GM23248 (cell line): ENCODE measurements at regions not wholly inside any gene's neighbourhood (a gene's known extent, or its start where the extent isn't known, plus 50 kb on each side); places are given as distances from the start of the nearest gene placed in this dataset.

Experiments used
- DNase-seq: peaks from one replicate; pipeline ENCODE4 v3.0.0-alpha.2; 2015
- H2AFZ ChIP-seq: fragments of 200-600 bp; sonication (generic); 2 replicates; pipeline ENCODE4 v1.6.1; 2016; ENCODE audit warnings: antibody characterized with exemption
- H3F3A ChIP-seq: fragments of 200-600 bp; sonication (generic); 2 replicates; pipeline ENCODE4 v1.6.1; 2016; ENCODE audit warnings: mild to moderate bottlenecking, antibody characterized with exemption, mixed run types; ENCODE audit not compliant: insufficient read depth
- H3K27ac ChIP-seq: fragments of 200-600 bp; sonication (generic); 2 replicates; pipeline ENCODE4 v1.5.1; 2016; ENCODE audit warnings: mild to moderate bottlenecking
- H3K27me3 ChIP-seq: fragments of 200-600 bp; sonication (generic); replicated peaks from 2 replicates; pipeline ENCODE4 v1.6.1; 2016; ENCODE audit warnings: mild to moderate bottlenecking; ENCODE audit not compliant: insufficient read depth
- H3K36me3 ChIP-seq: fragments of 200-600 bp; sonication (generic); 2 replicates; pipeline ENCODE4 v1.6.1; 2016; ENCODE audit warnings: low read depth, mild to moderate bottlenecking
- H3K4me1 ChIP-seq: fragments of 200-600 bp; sonication (generic); 2 replicates; pipeline ENCODE4 v1.6.1; 2016; ENCODE audit warnings: mild to moderate bottlenecking; ENCODE audit not compliant: insufficient read depth
- H3K4me2 ChIP-seq: fragments of 200-600 bp; sonication (generic); one replicate; pipeline ENCODE4 v1.6.1; 2016; ENCODE audit warnings: mild to moderate bottlenecking; ENCODE audit not compliant: unreplicated experiment
- H3K4me3 ChIP-seq: fragments of 200-600 bp; sonication (generic); 2 replicates; pipeline ENCODE4 v1.5.1; 2016; ENCODE audit warnings: mild to moderate bottlenecking
- H3K79me2 ChIP-seq: fragments of 200-600 bp; sonication (generic); 2 replicates; pipeline ENCODE4 v1.6.1; 2016; ENCODE audit warnings: mild to moderate bottlenecking; ENCODE audit not compliant: insufficient read depth
- H3K9ac ChIP-seq: fragments of 200-600 bp; sonication (generic); 2 replicates; pipeline ENCODE4 v1.6.1; 2016; ENCODE audit warnings: mild to moderate bottlenecking
- H3K9me2 ChIP-seq: fragments of 200-600 bp; sonication (generic); 2 replicates; pipeline ENCODE4 v1.6.1; 2016; ENCODE audit warnings: mixed run types, mild to moderate bottlenecking, moderate library complexity; ENCODE audit not compliant: insufficient read depth
- H3K9me3 ChIP-seq: fragments of 200-600 bp; sonication (generic); one replicate; pipeline ENCODE4 v1.6.1; 2017; ENCODE audit warnings: low read depth
- H4K20me1 ChIP-seq: fragments of 200-600 bp; sonication (generic); 2 replicates; pipeline ENCODE4 v1.6.0; 2016; ENCODE audit not compliant: insufficient read depth
- EZH2 ChIP-seq: fragments of 200-600 bp; sonication (generic); IDR thresholded peaks from 2 replicates; pipeline ENCODE4 v1.6.1; 2018; ENCODE audit warnings: antibody characterized with exemption, mild to moderate bottlenecking; ENCODE audit not compliant: insufficient read depth, poor library complexity, severe bottlenecking
- EZH2phosphoT487 ChIP-seq: fragments of 200-600 bp; sonication (generic); IDR thresholded peaks from 2 replicates; pipeline ENCODE4 v1.6.1; 2018; ENCODE audit warnings: antibody characterized with exemption, moderate library complexity, mild to moderate bottlenecking, low read depth; ENCODE audit not compliant: insufficient read depth
- WGBS, 2 experiments: methylation state at CpG; one replicate each; pipeline ENCODE4 v1.1.6; 2015 to 2017; ENCODE audit warnings: low lambda C conversion rate in 2 of 2, low coverage in 1 of 2; ENCODE audit errors: missing lambda C conversion rate in 2 of 2; 5-methylcytosine and 5-hydroxymethylcytosine counted together
- in situ Hi-C: fragments of 300-500 bp; cut with MboI; formaldehyde crosslinking; loops from 2 replicates; pipeline ENCODE4 v1.15.0; 2020

DNA sequence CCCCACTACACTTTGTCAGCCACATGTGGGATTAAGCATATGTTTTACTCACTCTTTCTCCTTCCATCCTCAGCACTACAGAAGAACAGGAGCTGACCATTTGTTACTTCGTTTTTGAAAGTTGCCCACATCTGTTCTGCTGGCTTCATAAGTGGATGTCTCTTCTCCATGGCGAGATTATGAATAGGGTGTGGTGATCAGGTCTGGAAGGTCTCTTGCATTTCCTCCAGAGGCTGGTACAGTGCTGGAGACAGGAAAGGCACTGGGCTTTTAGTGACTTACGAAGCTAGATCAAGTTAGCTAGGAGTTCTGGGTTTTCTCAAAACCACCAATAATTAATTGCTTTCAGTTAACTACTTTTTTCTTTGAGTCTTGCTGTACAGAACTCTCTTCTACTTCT lies 136.5 kb downstream of the AQP4 start:
- H3K79me2 ChIP-seq: no peaks in the 10 kb centered on the region
- H3K9me2 ChIP-seq: no peaks in the 10 kb centered on the region
- no peaks in the 10 kb centered on the region for H3K36me3 ChIP-seq
- no peaks in the 10 kb centered on the region for H4K20me1 ChIP-seq
- H2AFZ ChIP-seq: no peak overlapping the region
- DNase-seq: no peak
- no peak overlapping the region for H3K4me3 ChIP-seq
- H3F3A ChIP-seq: no peaks in the 10 kb centered on the region
- TF ChIP-seq EZH2phosphoT487 (no peak), EZH2 (no peak)
- H3K9me3 ChIP-seq: no peaks in the 10 kb centered on the region
- H3K4me1 ChIP-seq: no peaks in the 10 kb centered on the region
- in situ Hi-C loops: no loop called here
- H3K4me2 ChIP-seq: no peak overlapping the region
- 22 to 27% methylated on average over 3 of the region's 3 CpGs for WGBS, 2 experiments
- peaks cover 6% of the 10 kb centered on the region; the same call in 1 of the 2 replicates for H3K27me3 ChIP-seq
- no peak overlapping the region for H3K9ac ChIP-seq
- H3K27ac ChIP-seq: no peak overlapping the region

DNA sequence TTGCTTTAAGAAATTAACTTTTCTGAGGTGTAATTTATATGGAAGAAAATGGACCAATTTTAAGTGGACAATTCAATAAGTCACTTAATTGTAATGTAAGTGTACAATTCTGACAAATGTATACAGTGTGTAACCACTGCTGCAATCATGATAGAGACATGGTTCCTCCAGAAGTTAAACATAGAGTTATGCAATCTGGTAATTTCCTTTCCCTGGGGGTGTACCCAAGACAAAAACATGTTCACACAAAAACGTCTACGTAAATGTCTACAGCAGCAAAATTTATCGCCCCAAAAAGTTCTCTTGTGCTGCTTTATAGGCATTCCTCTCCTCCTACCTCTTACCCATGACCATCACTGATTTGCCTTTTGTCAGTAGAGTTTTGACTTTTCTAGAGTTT lies 141.5 kb downstream of the AQP4 start:
- no peaks in the 10 kb centered on the region for H3K4me1 ChIP-seq
- H3F3A ChIP-seq: no peaks in the 10 kb centered on the region
- 73 to 79% methylated on average over 3 of the region's 3 CpGs for WGBS, 2 experiments
- no peak overlapping the region for H3K27ac ChIP-seq
- in situ Hi-C loops: no loop called here
- no peak overlapping the region for H3K9ac ChIP-seq
- no peak for TF ChIP-seq EZH2
- no peak for TF ChIP-seq EZH2phosphoT487
- H4K20me1 ChIP-seq: no peaks in the 10 kb centered on the region
- H3K36me3 ChIP-seq: no peaks in the 10 kb centered on the region
- H3K9me2 ChIP-seq: no peaks in the 10 kb centered on the region
- H3K79me2 ChIP-seq: no peaks in the 10 kb centered on the region
- no peak overlapping the region for H2AFZ ChIP-seq
- H3K9me3 ChIP-seq: no peaks in the 10 kb centered on the region
- no peak for DNase-seq
- no peak overlapping the region for H3K4me2 ChIP-seq
- H3K4me3 ChIP-seq: no peak overlapping the region
- peaks cover 6% of the 10 kb centered on the region; the same call in 1 of the 2 replicates for H3K27me3 ChIP-seq

DNA sequence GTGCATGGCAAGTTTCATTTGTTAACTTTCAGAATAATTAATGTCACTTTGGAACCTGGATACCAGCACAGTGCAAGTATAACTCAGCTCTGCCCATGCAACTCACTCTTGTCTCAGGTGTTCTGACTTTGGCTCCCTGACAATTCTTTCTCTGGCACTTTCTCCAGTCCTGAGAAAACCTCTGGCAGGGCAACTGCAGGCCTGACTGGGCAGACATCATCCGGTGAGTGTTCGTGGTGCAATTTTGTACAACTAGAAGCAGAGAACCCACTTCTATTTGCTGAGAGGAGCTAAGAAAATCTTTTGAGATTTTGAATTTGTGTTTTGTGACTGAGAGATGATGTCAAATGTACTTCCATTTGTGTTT lies 143.0 kb downstream of the AQP4 start:
- Histone ChIP-seq H4K20me1 (no peaks in the 10 kb centered on the region), H3K4me1 (no peaks in the 10 kb centered on the region), H3K9me2 (no peaks in the 10 kb centered on the region), H3K36me3 (no peaks in the 10 kb centered on the region), H3K27ac (no peak overlapping the region), H3K4me2 (no peak overlapping the region), H3K27me3 (0 out of 2 replicates have a peak, but pooled peaks cover under 1% of the 10 kb centered on the region), H3K9me3 (no peaks in the 10 kb centered on the region), H2AFZ (no peak overlapping the region), H3K9ac (no peak overlapping the region), H3K4me3 (no peak overlapping the region), H3K79me2 (no peaks in the 10 kb centered on the region), H3F3A (no peaks in the 10 kb centered on the region)
- in situ Hi-C loops: no loop called here
- 41 to 50% methylated on average over 2 of the region's 2 CpGs for WGBS, 2 experiments
- no peak for DNase-seq
- TF ChIP-seq EZH2: no peak
- no peak for TF ChIP-seq EZH2phosphoT487

DNA sequence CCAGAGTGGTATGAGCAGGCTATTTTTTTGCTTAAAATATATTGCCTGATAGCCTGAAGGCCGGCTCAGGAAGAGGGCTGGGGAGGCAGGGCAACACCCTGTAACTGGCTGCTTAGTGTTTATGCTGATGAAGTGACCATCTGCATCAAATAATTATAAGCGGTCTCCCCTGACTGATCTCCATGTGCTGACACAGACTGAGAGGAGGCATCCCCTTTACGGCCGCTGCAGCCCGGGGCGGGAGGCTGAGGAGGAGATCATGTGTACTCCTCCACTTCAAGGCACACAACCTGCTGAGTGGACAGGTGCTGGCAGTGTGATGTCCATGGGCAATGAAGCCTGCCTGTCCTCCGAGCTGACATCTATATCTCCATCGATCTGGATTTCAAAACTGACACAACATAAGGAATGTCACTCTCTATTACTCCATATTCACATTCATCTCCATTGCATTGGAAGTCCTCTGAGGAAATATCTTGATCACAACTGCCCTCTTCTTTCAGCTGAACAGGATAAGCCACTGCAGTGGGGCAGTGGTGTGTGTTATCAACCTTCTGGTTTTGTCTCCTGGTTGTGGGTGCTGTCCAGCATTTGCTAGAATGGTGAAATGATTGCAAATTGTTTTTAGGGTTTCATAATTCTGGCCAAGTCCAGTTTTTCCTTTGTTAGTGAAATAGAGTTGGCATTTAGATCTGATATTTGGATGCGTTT lies 143.5 kb downstream of the AQP4 start:
- no peak overlapping the region for H3K4me3 ChIP-seq
- no peaks in the 10 kb centered on the region for H3K27me3 ChIP-seq
- no peaks in the 10 kb centered on the region for H3K9me2 ChIP-seq
- in situ Hi-C loops: no loop called here
- H2AFZ ChIP-seq: no peak overlapping the region
- no peaks in the 10 kb centered on the region for H3K9me3 ChIP-seq
- no peaks in the 10 kb centered on the region for H3K79me2 ChIP-seq
- WGBS, 2 experiments: 22 to 25% methylated on average over 9 of the region's 9 CpGs
- no peak overlapping the region for H3K9ac ChIP-seq
- no peak overlapping the region for H3K27ac ChIP-seq
- H3K4me2 ChIP-seq: no peak overlapping the region
- no peaks in the 10 kb centered on the region for H4K20me1 ChIP-seq
- TF ChIP-seq EZH2phosphoT487 (no peak), EZH2 (no peak)
- DNase-seq: no peak
- H3K36me3 ChIP-seq: no peaks in the 10 kb centered on the region
- no peaks in the 10 kb centered on the region for H3F3A ChIP-seq
- no peaks in the 10 kb centered on the region for H3K4me1 ChIP-seq

DNA sequence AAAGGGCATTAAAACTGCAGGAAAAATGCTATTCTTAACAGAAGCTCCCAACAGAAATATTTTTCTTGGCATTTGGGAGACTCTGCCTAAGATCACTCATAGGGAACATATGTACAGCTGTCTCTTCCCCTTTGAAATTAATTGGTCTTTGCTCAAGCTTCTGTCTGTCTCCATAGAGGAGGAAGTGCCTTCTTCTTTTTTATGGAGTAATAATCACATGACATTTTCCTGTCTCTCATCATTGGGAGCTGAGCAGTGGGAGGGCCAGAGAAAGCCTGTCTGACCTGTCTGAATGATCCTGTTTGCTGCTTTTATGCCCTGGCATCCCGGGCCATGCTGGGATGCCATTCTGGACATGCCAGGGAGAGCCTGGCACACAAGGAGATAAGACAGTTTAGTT lies 145.6 kb downstream of the AQP4 start:
- H2AFZ ChIP-seq: no peak overlapping the region
- no peaks in the 10 kb centered on the region for H4K20me1 ChIP-seq
- no peaks in the 10 kb centered on the region for H3K9me3 ChIP-seq
- no peaks in the 10 kb centered on the region for H3K36me3 ChIP-seq
- DNase-seq: no peak
- H3K27me3 ChIP-seq: no peaks in the 10 kb centered on the region
- H3K4me3 ChIP-seq: no peak overlapping the region
- H3K9me2 ChIP-seq: no peaks in the 10 kb centered on the region
- WGBS, 2 experiments: 25 to 36% methylated on average over 1 of the region's 1 CpG
- no peak for TF ChIP-seq EZH2phosphoT487
- no peak for TF ChIP-seq EZH2
- no peaks in the 10 kb centered on the region for H3K4me1 ChIP-seq
- H3K79me2 ChIP-seq: no peaks in the 10 kb centered on the region
- in situ Hi-C loops: no loop called here
- no peak overlapping the region for H3K27ac ChIP-seq
- H3F3A ChIP-seq: no peaks in the 10 kb centered on the region
- H3K4me2 ChIP-seq: no peak overlapping the region
- no peak overlapping the region for H3K9ac ChIP-seq
